GM18508 (cell line): ENCODE measurements at regions not wholly inside any gene's neighbourhood (a gene's known extent, or its start where the extent isn't known, plus 50 kb on each side); places are given as distances from the start of the nearest gene placed in this dataset.
"Not testable (repeated sequence)": the region's sequence is repeated elsewhere in the genome, so short reads cannot be mapped to it uniquely, and the experiment has no call there.

ENCODE experiments used
- ATAC-seq: cut with Tn5 transposase; IDR thresholded peaks from one replicate; pipeline ENCODE4 v1.9.1; 2021; ENCODE audit warnings: moderate number of reproducible peaks; ENCODE audit not compliant: insufficient read depth, unreplicated experiment

DNA sequence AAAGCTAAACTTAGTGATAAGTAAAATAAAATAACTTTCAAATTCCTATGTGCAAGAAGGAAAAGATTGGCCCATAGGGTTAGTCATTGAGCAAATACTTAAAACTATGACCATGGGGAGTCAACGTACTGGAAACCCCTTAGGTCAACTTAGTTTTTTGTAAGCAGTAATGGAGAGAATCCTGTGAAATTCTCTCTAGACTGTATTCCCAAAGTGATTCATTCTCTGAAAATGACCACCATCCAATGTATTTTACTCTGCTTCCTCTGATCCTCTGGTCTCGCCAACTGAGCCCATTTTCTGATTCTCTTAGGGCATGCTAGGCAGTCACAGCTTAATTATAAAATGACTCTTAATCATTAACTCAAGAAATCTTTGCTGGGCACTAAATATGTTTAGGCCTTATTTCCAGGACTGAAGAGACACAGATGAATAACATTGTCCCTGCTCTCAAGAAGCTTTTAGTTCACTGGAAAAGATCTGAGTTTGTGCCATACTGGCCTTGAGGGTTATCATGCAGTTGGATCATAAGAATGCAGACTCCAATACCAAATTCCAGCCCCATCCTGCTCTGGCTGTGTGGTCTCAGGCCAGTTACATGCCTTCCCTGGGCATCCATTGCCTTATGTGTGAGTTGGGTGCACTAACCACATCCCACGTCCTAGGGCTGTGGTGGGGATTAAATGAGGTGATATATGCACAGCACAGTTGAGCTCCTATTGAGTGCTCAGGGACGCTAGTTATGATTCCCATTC lies 732.4 kb downstream of the AACS start:
- no peak for ATAC-seq

DNA sequence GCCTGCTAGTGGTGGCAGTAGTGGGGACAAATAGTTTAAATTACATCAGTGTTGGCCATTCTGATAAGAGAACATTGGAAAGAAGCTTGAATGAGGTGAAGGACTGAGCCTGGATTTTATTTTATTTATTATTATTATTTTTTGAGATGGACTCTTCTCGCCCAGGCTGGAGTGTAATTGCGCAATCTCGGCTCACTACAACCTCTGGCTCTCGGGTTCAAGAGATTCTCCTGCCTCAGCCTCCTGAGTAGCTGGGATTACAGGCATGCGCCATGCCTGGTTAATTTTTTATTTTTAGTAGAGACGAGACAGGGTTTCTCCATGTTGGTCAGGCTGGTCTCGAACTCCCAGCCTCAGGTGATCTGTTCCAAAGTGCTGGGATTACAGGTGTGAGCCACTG lies 739.4 kb downstream of the AACS start:
- no peak for ATAC-seq

DNA sequence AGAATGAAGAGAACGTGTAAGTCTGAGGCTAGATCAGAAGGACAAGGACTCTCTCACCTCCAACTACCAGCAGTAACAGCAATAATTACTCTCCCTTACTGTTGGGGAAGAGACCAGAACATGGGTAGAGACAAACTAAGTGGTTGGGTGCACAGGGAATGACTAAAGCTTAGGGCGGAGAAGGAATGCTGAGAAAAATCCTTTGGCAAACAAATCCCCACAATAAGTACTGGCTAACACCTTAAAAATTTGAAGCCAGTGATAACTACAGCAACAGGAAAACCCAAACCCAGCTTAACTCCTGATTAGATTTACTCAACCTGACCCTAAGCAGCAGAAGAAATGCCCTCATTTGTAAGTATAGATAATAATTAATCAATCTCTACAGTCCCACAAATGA lies 759.0 kb downstream of the AACS start:
- no peak for ATAC-seq

DNA sequence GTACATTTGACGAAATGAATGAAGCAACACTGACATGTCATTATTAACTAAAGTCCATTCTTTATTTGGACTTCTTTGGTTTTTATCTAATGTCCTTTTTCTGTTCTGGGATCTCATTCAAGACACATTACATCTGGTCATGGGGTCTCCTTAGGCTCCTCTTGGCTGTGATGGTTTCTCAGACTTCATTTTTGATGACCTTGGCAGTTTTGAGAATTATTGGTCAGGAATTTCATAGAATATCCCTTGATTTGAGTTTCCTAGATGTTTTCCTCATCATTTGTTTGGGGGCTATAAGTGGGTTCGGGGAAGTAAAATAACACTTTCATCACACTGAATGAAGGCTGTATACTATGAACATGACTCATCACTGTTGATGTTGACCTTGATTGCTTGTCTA lies 770.6 kb downstream of the AACS start:
- ATAC-seq: no peak

DNA sequence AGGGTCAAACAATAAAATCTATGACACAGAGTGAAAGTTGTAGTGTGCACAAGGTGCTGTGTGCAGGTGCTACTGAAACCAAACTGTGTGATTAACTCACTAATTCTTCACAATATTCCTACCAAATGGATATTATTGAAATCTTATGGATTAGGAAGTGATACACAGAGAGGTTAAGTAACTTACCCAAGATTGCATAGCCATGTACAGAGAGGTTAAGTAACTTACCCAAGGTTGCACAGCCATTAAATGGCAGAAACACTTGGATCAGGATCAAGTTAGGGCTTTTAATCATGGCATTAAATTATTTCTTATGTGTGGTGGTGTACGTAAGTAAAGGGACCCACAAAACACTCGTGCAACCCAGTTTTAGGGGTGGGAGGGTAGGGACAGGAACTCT lies 771.4 kb downstream of the AACS start:
- ATAC-seq: no peak

DNA sequence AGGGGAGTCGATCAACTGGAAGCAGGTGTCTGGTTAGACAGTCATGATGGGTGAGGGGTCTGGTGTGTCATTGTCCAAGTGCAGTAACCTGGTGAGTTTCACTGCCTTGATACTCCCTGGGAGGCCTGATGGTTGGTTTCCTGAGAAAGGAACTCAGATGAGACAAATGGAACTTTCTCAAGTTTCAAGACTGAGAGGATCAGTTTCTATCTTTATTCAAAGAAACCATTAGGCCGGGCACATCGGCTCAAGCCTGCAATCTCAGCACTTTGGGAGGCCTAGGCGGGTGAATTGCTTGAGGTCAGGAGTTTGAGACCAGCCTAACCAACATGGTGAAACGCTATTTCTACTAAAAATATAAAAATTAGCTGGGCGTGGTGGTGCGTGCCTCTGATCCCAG lies 776.1 kb downstream of the AACS start:
- ATAC-seq: no peak

DNA sequence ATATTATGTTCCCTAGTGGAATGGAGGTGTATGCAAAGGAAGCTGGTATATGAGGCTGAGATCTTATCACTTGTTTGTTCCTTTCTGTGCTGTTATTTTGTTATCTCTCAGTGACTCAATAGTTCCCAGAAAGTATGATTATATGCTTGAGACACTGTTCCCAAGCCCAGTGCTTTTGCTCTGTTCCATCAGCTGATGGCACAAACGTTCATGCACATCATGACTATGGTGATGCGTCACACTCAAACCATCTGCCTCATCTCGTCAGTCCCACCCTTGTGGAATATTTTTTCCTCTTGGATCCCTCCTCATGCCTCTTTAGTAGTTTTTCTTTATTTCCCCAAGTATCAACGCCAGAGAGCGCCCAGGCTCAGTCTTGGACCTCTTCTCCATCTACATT lies 786.9 kb downstream of the AACS start:
- no peak for ATAC-seq

DNA sequence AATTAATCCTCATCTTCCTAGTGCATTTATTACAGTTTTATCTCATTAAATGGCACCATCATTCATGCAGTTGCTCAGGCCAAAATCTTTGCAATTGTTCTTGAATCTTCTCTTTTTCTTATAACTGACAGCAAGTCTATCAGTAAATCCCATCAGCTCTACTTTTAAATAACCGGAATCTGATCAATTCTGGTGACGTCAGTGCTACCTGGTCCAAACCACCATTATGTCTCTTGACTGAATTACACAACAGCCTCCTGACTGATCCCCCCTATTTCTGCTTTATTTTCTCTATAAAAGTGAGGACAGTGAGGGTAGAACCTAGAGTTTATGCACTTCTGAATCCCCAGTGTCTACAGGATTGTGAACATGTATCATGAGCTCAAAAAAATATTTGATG lies 787.4 kb downstream of the AACS start:
- no peak for ATAC-seq

DNA sequence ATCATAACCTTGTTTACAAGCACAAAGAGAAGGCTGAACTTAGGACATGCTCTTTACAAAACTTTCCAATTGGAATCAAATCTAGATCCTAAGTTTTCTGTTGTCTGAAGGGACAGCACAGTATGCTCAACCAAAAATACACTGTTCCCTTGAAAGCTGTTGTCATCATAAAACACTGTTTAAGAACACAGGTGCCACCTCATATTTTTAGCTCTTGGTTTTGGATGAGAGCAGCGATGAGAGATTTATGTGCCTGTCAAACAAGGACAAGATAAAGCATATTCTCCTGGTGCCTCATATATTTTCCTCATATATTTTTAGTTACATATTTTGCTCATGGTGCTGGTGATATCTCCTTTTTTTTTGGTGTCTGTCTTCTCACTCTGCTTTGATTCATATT lies 788.4 kb downstream of the AACS start:
- ATAC-seq: no peak

DNA sequence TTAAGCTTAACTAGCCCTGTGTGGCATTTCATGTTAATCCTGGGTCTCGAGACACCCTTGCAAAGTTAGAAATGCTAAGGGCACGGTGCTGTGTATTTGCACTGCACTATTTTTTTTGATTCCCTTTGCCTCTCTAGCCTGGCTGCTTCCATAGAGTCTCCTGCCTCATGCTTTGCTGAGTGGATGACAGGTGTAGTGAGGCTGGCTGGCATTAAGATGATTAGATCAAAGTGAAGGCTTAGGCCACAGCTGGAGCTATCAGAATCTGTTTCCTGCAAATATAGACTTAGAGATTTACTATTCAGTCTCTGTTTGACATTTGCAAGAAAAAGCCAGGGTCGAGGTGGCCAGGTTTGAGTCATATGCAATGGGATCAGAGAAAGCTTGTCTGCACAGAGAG lies 791.1 kb downstream of the AACS start:
- no peak for ATAC-seq

DNA sequence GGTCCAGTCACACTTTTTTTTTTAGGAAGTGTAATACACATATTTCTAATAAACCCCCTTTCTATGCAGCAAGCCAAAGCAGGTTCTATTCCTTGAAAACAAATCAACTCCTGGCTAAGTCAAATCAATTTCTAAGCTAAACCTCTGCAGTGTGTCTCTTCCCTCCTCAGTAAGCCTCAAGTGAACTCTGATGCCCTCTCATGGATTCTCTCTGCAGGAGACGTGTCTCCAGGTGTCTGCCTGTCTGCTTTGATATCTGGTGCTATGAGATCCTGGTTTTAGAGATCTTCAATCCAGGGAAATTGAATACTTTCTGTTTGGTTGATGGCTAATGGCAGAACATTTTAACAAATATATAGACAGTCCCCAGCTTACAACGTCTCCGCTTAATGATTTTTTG lies 791.7 kb downstream of the AACS start:
- ATAC-seq: no peak

DNA sequence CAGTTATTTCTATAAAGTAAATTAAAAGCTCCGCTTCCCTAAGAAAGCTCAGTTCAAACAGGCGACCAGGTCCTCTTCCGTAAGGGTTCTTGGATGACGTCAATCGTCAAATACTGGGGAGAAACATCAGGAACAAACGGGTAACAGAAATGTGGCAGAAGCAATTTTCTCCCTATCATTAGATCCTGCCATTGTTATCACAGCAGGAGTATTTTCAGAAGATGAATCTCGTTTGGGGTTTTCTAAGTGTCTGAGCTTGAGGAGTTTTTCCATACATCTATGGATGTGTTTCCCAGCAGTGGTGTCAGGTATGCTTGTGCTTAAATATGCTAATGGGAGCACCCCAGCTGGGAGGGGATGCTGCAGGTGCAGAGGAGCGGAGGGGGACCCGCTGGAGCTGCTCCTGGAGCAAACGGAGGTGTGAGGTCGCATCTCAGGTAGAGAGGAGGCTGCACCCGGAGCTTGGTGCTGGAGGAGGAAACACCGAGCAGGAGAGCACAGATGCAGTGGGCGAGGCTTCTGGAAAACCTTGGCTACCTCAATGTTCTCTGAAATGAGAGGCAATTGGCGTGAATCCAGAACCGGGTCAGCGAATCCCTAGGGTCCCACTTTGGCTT lies 795.5 kb downstream of the AACS start:
- no peak for ATAC-seq

DNA sequence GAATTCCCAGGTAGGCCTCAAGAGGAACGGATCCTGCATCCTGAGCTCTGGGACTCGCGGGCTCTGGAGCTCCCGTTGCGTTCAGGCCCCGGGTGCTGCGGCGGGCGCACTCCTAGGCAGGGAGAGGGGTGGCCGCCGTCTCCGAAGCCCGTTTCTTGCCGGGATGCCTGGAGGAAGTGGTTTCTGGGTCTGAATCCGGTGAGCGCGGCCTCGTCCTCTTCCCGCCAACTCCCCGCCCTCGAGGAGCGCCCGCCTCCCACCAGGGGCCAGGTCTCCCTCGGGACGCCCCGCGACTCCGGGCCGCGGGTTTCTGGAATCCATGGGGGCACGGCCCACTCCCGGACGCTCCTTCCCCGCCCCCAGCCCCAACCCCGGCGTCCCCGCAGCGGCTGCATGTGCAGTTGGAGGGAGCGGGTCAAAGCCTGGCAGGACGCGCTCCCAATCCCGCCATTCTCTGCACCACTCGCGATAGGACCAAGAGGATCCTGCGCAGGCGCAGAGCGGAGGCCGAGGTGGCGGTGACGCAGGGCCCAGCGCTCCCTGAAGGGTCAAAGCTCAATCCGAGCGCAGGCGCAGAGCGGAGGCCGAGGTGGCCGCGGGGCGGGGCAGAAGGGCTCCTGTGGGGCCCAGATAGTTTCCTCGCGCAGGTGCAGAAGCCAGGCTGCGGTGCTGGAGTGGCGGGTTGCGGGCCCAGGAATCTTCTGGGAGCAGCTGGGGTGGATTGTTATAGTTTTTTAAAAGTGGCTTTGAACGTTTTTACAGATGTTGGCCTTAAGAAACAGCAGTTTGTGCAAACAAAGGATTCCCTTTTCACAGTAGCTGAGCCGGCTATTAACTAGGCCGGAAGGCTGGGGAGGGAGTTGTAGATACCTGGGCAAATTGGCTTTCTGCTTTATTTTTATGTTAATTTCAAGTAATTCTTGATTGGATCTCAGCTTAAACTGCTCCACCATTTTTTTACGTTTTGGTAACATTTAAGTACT lies 796.4 kb downstream of the AACS start:
- ATAC-seq: no peak

DNA sequence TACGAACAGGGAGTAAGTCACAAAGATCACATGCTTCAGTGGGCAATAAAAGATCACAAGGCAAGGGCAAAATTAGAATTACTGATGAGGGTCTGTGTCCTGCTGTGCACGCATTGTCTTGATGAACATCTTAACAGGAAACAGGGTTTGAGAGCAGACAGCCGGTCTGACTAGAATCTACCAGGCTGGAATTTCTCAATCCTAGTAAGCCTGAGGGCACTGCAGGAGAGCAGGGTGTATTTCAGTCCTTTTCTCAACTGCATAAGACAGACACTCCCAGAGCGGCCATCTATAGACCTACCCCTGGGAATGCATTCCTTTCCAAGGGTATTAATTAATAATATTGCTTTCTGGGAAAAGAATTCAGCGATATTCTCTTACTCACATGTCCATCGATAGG lies 800.0 kb downstream of the AACS start:
- not testable (repeated sequence) for ATAC-seq

DNA sequence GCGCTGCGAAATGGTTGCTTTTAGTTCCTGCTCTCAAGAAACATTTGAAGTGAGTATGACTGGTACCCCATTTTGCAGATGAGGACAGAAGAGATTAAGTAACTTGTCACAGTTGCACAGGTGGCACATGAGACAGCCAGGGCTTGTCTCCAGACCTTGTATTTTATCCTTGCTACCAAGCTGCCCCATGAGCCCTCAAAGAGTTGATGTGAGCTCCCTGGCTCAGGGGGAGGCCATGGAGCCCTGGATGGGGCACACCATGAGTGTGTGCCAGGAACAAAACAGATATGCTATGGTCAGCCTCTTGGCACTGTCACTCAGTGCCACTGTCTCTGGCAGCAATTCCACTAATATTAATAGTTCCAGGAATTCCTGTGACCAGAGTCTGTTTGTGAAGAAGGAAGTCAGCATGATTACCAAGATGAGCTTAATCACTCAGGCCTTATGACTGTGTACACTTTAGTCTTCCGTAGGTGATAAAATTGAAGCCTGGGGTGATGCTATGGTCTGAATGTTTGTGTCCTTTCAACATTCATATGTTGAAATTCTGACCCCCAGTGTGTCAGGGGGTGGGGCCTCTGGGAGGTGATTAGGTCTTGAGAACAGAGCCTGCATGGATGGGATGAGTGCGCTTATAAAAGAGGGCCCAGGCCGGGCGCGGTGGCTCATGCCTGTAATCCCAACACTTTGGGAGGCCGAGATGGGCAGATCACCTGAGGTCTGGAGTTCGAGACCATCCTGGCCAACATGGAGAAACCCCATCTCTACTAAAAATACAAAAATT lies 806.8 kb downstream of the AACS start:
- ATAC-seq: no peak

DNA sequence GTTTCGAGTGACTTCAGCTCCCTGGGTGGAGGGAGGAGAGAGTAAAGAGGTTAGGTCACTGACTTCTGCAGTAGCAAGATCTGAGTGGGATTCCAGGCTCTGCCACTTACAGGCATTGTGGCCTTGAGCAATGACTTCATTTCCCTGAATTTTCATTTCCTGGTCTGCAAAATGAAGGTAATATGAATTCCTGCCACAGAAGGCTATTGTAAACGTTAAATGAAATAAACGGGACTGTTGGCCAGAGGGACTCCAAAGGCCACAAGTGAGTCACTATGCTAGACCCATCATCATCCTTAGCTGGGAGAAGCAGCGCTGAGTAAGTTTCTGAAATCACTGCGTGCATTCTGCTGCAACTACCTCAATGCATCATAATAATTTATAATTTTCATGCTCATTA lies 807.8 kb downstream of the AACS start:
- ATAC-seq: no peak

DNA sequence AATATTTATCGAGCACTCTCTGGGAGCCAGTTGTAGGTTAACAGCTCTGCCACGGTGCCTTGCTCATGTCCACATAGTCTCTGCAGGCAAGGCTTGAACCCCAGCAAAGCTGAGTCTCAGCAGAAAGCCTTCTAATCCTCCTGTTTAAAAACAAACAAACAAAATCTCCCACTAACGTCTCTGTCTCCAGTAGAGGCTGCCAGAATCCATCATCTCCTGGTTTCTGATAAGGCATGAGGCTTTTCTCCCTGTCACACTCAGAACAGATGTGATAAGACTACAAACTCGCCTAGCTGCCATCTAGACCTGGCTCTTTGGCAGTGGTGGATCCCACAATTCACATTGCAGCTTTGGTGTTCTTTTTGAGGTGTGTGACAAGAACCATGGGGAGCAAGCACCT lies 813.2 kb downstream of the AACS start:
- no peak for ATAC-seq

DNA sequence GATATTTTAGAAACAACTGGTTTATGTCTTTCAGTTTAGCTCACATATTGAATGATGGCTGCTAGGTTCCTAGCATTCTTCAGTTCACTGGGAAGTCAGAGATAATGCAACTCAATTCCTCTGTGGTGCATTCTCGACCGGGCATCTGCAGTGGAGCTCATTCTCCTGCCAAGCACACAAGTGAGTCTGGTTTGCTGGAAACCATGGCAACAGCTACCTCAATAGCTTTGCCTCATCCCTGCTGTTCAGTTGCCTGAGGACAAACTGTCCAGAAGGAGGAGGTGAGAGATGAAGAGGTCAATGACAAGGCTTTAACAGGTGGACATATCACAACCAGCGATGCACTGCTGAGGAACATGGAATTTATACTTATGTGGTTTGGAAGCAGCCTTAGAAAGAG lies 816.9 kb downstream of the AACS start:
- no peak for ATAC-seq

DNA sequence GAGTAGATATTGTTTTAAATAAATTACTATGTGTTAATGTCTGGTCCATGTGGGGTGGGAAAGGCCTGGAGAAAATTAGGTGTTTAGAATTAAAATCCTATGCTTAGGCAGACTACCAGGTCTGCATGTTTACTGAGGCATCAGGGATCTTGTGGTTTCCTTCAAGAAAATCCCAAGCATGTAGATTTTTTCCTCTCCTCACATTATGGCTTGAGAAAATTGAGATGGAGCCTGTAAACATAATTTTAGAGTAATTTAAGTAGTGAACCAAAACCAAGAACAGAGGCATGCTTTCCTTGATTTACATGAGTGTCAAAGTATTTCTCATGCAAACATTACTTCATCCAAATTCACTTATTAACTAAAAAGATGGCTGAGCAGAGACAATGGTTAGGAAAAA lies 823.7 kb downstream of the AACS start:
- ATAC-seq: no peak

DNA sequence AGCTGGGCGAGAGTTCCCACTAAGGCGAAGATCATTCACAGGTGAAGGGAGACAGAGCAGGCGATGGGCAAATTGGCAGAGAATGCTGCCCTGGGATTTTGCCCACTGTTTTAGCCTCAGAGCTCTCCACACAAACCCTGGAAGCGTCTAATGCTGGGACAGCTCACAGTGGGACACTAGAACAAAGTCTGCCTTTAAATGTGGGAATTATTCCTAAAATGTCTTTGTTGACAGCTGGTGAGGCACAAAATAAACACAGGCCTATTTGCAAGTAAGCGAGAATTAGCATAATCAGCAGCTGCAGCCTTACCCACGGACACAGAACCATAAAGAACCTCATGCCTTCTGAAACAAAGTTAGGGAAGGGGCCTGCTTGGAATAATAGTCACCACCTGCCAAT lies 824.5 kb downstream of the AACS start:
- no peak for ATAC-seq
